NOMO-1 treated with dmso at 0.1 percent for 144 hours (cell line): ENCODE measurements at regions not wholly inside any gene's neighbourhood (a gene's known extent, or its start where the extent isn't known, plus 50 kb on each side); places are given as distances from the start of the nearest gene placed in this dataset.

Source experiments
- DNase-seq: peaks from one replicate; lab custom pipeline; 2025; ENCODE audit not compliant: unreplicated experiment; lab: John Stamatoyannopoulos, UW

GRCh38 chr5:58156973-58157701, 302.7 kb downstream of the PLK2 start:
- no peak for DNase-seq

- DNase-seq = no peak
These were observed 303.5 kb downstream of the PLK2 start for GRCh38 chr5:58156361-58156760.

- no peak for DNase-seq
These were observed 306.6 kb downstream of the PLK2 start for GRCh38 chr5:58153255-58153654.

- DNase-seq = no peak
These were observed 308.5 kb downstream of the PLK2 start for GRCh38 chr5:58151414-58151813.

DNA sequence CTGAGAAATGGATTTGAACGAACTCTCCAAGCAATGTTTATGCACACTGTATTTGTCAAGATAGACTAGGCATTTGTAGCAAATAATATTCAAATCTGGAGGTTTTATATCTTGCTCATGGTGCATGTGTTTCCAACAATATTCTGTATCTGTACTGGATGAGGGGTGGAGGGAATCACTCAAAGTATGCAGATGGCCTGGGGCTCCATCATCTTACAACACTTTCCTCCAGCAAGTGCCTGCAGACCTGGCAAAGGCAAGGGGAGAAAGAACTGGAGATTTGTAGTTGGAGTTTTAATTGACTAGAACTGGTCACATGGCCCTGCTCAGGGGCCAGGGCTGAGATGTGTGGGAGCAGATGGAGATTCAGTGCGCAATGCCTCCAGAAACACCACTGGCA, 309.0 kb downstream of the PLK2 start:
- DNase-seq = no peak

GRCh38 chr5:58149746-58150145, 310.1 kb downstream of the PLK2 start:
- DNase-seq = no peak

- DNase-seq = no peak
These were observed 310.5 kb downstream of the PLK2 start for GRCh38 chr5:58149345-58149744.

GRCh38 chr5:58148254-58148775, 311.6 kb downstream of the PLK2 start:
- no peak for DNase-seq

DNA sequence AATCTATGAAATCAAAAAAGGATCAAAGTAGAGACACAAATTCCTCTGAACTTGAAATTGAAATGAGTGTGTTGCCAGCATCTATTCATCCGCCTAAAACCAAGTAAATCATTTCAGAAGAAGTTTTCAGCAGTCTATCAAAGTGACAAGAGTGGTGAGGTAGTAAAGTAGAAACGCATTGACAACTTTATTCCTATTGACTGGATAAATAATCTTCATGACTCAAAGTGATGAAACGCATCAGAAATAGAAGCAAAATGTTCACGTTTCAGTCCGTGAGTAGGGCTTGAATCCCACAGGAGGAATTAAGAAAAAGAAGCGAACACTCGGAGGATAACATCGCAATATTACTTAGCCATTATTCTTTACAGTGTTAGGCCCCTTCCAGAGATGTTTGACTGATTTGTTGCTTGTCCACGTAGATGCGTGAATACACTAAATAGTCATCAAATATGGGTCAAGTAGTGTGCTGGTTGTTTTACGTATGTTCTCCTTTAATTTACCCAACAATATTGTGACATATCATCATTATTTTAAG, 314.4 kb downstream of the PLK2 start:
- DNase-seq = no peak

DNA sequence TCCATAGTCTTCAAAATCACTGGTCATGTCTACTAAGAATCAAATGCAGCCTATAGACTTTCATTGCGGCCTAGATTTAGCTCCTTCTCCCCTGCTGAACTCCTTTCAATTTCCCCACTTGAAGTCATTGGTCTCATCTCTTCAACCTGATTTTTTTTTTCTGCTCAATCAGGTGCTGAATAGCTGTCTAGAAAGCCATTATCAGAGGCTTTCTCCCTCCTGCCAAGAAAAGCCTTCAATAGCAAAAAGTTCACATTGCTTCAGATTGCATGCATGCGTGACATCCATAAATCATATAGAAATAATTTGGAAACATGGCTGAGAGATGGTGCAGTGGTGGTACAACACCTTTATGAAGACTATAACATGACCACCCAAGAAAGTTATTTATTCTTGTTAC, 316.2 kb downstream of the PLK2 start:
- DNase-seq = no peak

- no peak for DNase-seq
These were observed 316.7 kb downstream of the PLK2 start for GRCh38 chr5:58143181-58143580.

DNA sequence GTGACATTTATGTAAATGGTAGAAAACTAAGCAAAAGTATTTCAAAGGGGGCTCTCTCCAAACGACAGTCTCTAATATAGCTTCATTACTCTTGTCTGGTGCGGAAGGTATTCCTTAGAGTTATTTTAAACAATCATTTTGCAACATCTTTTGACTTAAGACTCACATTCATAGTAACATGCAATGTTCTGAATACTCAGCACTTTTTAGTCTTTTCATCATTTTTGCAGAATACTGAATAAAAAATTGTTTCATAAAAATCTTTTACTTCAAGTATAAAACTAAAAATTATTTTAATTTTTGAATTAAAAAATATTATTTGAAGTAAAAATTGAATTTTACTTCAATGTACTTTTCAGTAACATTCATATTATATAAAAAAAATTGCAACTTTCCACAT, 321.1 kb downstream of the PLK2 start:
- no peak for DNase-seq

- no peak for DNase-seq
These were observed 323.5 kb downstream of the PLK2 start for GRCh38 chr5:58136406-58136805.

GRCh38 chr5:58135571-58136335, 324.1 kb downstream of the PLK2 start:
- no peak for DNase-seq

GRCh38 chr5:58133631-58134296, 326.1 kb downstream of the PLK2 start:
- DNase-seq = peak; percentile 1

DNA sequence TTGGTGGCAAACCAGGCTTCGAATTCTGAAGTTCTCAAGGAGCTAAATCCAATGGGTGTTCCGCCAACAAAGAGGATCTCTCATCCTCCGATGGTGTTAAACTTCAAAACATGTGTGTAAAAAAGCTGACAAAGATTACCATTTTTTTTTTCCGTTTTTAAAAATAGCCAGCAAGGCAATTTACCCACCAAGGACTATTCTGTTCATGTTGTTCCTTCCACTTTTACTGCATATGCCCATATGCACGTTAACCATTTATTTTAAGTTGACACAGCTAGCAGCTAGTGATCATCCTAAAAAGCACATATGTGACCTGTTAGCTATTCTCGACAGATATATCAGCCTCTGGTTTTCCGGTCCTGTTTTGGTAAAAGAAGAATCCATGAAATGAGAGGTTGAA, 326.7 kb downstream of the PLK2 start:
- no peak for DNase-seq

GRCh38 chr5:58127255-58128220, 332.3 kb downstream of the PLK2 start:
- DNase-seq = no peak

- DNase-seq = no peak
These were observed 336.4 kb downstream of the PLK2 start for GRCh38 chr5:58123501-58123900.

GRCh38 chr5:58122848-58123392, 337.0 kb downstream of the PLK2 start:
- DNase-seq = no peak

- no peak for DNase-seq
These were observed 337.7 kb downstream of the PLK2 start for GRCh38 chr5:58122157-58122556.
